Skin of body (tissue), 1 donor: ENCODE measurements at regions not wholly inside any gene's neighbourhood (a gene's known extent, or its start where the extent isn't known, plus 50 kb on each side); places are given as distances from the start of the nearest gene placed in this dataset.
"Not testable (repeated sequence)": the region's sequence is repeated elsewhere in the genome, so short reads cannot be mapped to it uniquely, and the experiment has no call there.

Experiments used
- DNase-seq: peaks from one replicate; lab custom pipeline; 2025; lab: John Stamatoyannopoulos, UW

- DNase-seq: no peak
Measured at GRCh38 chr2:223460774-223461211, 141.4 kb downstream of the SCG2 start.

- no peak for DNase-seq
Measured at GRCh38 chr2:223464071-223464470, 138.1 kb downstream of the SCG2 start.

GRCh38 chr2:223465793-223466192 is 136.4 kb downstream of the SCG2 start:
- DNase-seq: no peak

- no peak for DNase-seq
Measured at GRCh38 chr2:223467196-223467595, 135.0 kb downstream of the SCG2 start.

GRCh38 chr2:223469270-223470046 is 132.7 kb downstream of the SCG2 start:
- no peak for DNase-seq

GRCh38 chr2:223470602-223471001 is 131.6 kb downstream of the SCG2 start:
- DNase-seq: no peak

- no peak for DNase-seq
Measured at GRCh38 chr2:223472771-223473170, 129.4 kb downstream of the SCG2 start.

- DNase-seq: no peak
Measured at GRCh38 chr2:223474893-223475292, 127.3 kb downstream of the SCG2 start.

GRCh38 chr2:223475901-223476300 is 126.3 kb downstream of the SCG2 start:
- DNase-seq: no peak

GRCh38 chr2:223477318-223477717 is 124.8 kb downstream of the SCG2 start:
- no peak for DNase-seq

GRCh38 chr2:223481486-223481885 is 120.7 kb downstream of the SCG2 start:
- DNase-seq: no peak

- no peak for DNase-seq
Measured at GRCh38 chr2:223486751-223487150, 115.4 kb downstream of the SCG2 start.

GRCh38 chr2:223487214-223487846 is 114.8 kb downstream of the SCG2 start:
- no peak for DNase-seq

- no peak for DNase-seq
Measured at GRCh38 chr2:223488814-223489213, 113.3 kb downstream of the SCG2 start.

- DNase-seq: no peak
Measured at GRCh38 chr2:223494496-223494895, 107.7 kb downstream of the SCG2 start.

GRCh38 chr2:223494942-223495341 is 107.2 kb downstream of the SCG2 start:
- no peak for DNase-seq

- DNase-seq: not testable (repeated sequence)
Measured at GRCh38 chr2:223496853-223497252, 105.3 kb downstream of the SCG2 start.

GRCh38 chr2:223500709-223501108 is 101.5 kb downstream of the SCG2 start:
- peak; percentile 11 for DNase-seq

GRCh38 chr2:223501641-223502040 is 100.5 kb downstream of the SCG2 start:
- DNase-seq: no peak

GRCh38 chr2:223503746-223504145 is 98.4 kb downstream of the SCG2 start:
- no peak for DNase-seq

- no peak for DNase-seq
Measured at GRCh38 chr2:223508372-223508771, 93.8 kb downstream of the SCG2 start.

GRCh38 chr2:223510713-223511112 is 91.4 kb downstream of the SCG2 start:
- DNase-seq: no peak

GRCh38 chr2:223511168-223511567 is 91.0 kb downstream of the SCG2 start:
- no peak for DNase-seq
